BE2C (cell line): ENCODE measurements at regions not wholly inside any gene's neighbourhood (a gene's known extent, or its start where the extent isn't known, plus 50 kb on each side); places are given as distances from the start of the nearest gene placed in this dataset.

Source experiments
- DNase-seq: peaks from one replicate; pipeline ENCODE4 v3.0.0-alpha.2; 2020
- H3K27me3 ChIP-seq: fragments of 250-450 bp; sonication (Bioruptor Pico); 2 replicates; pipeline ENCODE4 v1.5.1; 2020; ENCODE audit warnings: mild to moderate bottlenecking
- H3K36me3 ChIP-seq: fragments of 250-450 bp; sonication (Bioruptor Pico); 2 replicates; pipeline ENCODE4 v1.5.1; 2020; ENCODE audit warnings: mild to moderate bottlenecking
- H3K4me1 ChIP-seq: fragments of 250-450 bp; sonication (Bioruptor Pico); 2 replicates; pipeline ENCODE4 v1.5.1; 2020
- H3K4me3 ChIP-seq: 2 replicates; pipeline ENCODE4 v1.5.1; 2011; ENCODE audit warnings: low read depth, low read length
- H3K9me3 ChIP-seq: fragments of 250-450 bp; sonication (Bioruptor Pico); 2 replicates; pipeline ENCODE4 v1.5.1; 2020
- TF ChIP-seq, protein P1 (sequence below): IDR thresholded peaks from 2 replicates; pipeline ENCODE4 v1.5.1; 2012; ENCODE audit warnings: mild to moderate bottlenecking, low read depth, low read length

DNA sequence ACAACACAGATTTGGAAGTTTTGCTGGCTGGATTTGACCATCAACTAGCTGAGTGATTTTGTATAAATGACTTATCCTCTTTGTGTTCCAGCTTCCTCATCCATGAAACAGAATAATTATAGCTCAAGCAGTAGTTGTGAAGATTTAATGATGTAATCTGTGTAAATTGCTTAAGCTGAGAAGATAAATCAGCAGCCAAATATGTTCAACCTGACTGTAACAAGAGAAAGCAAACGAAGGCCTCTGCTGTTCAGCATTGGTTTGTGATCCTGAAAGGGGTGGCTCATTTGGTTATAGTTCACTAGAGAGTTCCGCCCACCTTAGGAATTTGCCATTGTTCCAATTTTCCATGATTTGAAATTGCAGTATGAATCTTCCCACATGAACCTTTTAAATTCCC lies 75.7 kb upstream of the CCDC112 start:
- no peaks in the 10 kb centered on the region for H3K4me1 ChIP-seq
- DNase-seq: no peak
- TF ChIP-seq, protein P1, sequence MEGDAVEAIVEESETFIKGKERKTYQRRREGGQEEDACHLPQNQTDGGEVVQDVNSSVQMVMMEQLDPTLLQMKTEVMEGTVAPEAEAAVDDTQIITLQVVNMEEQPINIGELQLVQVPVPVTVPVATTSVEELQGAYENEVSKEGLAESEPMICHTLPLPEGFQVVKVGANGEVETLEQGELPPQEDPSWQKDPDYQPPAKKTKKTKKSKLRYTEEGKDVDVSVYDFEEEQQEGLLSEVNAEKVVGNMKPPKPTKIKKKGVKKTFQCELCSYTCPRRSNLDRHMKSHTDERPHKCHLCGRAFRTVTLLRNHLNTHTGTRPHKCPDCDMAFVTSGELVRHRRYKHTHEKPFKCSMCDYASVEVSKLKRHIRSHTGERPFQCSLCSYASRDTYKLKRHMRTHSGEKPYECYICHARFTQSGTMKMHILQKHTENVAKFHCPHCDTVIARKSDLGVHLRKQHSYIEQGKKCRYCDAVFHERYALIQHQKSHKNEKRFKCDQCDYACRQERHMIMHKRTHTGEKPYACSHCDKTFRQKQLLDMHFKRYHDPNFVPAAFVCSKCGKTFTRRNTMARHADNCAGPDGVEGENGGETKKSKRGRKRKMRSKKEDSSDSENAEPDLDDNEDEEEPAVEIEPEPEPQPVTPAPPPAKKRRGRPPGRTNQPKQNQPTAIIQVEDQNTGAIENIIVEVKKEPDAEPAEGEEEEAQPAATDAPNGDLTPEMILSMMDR: no peak
- no peaks in the 10 kb centered on the region for H3K27me3 ChIP-seq
- H3K36me3 ChIP-seq: no peaks in the 10 kb centered on the region
- H3K4me3 ChIP-seq: no peak overlapping the region
- no peaks in the 10 kb centered on the region for H3K9me3 ChIP-seq

DNA sequence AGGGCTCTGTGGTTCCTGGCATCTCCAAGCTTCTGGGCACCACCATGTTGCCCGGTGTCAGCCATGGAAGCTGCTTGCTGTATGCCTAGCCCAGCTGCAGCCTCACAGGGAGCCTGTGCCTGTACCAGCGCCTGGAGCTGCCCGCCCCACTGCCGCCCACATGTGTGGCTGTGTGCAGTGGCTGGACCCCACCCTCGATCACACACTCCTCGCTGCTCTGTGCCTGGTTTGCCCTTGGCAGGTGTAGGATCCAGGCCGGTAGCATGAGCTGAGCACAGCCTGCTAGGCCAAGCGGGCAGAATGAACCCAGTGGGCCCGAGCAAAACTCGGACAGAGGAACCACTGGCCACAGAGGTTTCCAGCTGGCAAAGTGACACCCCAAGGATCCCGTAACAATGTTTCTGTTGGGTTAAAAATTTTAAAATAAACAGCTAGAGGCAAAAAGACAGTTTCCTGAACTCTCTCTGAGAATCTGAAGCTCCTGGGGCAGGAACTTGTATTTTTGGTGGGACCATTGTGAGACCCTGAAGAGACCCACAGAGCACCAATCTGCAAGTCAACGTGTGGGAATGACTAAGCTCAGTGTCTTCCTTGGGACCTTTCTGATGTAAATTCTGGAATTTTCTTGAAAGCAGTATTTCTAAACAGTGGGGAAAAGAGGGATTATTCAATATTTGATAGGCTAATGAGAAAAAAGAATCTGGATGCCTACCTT lies 73.1 kb upstream of the CCDC112 start:
- H3K4me3 ChIP-seq: no peak overlapping the region

DNA sequence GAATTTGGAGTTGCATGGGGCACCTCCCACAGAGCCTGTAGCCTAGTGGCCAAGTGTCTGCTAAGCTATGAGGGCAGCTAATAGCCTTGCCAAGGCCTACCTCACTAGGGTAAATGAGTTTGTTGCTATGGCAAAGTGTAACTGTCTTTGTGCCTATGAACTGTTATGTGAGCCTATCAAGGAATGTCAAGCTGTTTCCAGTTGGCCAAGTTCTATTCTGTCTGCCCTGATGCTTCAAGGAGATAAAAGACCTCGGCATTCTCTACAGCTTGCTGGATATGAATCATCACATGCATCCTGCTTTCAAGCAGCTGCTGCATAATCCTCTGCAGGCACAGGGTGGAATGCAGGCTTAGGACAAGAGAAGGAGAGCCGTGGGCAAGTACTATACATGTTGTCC lies 69.8 kb upstream of the CCDC112 start:
- Histone ChIP-seq H3K4me3 (no peak overlapping the region), H3K27me3 (peaks cover 2% of the 10 kb centered on the region; the same call in 1 of the 2 replicates), H3K4me1 (no peaks in the 10 kb centered on the region), H3K9me3 (no peaks in the 10 kb centered on the region), H3K36me3 (no peaks in the 10 kb centered on the region)
- TF ChIP-seq, protein P1: no peak
- DNase-seq: peak; percentile 27

More for the DNA sequence above, 73.1 kb upstream of the CCDC112 start:
- TF ChIP-seq, protein P1: no peak
- Histone ChIP-seq H3K27me3 (no peaks in the 10 kb centered on the region), H3K9me3 (no peaks in the 10 kb centered on the region), H3K36me3 (no peaks in the 10 kb centered on the region), H3K4me1 (no peaks in the 10 kb centered on the region)
- no peak for DNase-seq

DNA sequence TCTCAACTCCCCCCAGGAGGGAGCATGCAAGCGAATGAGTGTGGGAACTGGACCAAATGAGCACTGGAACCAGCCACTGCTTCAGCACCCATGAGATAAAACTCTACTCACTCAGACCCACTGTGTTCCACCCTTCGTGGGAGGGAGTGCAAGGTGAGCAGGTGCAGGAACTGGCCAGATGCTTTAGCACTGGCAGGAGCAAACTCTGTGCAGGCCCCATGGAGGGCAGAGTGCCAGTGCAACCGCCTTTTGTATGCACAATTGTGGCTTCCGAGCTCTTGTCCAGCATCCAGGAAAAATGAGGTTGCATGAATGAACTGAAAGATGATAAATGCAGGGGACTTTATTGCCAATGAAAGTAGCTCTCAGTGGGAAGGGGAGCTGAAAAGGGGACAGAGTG lies 67.4 kb upstream of the CCDC112 start:
- no peaks in the 10 kb centered on the region for H3K9me3 ChIP-seq
- no peak for DNase-seq
- TF ChIP-seq, protein P1: no peak
- H3K27me3 ChIP-seq: peaks cover 2% of the 10 kb centered on the region; the same call in 1 of the 2 replicates
- no peaks in the 10 kb centered on the region for H3K4me1 ChIP-seq
- no peak overlapping the region for H3K4me3 ChIP-seq
- no peaks in the 10 kb centered on the region for H3K36me3 ChIP-seq

DNA sequence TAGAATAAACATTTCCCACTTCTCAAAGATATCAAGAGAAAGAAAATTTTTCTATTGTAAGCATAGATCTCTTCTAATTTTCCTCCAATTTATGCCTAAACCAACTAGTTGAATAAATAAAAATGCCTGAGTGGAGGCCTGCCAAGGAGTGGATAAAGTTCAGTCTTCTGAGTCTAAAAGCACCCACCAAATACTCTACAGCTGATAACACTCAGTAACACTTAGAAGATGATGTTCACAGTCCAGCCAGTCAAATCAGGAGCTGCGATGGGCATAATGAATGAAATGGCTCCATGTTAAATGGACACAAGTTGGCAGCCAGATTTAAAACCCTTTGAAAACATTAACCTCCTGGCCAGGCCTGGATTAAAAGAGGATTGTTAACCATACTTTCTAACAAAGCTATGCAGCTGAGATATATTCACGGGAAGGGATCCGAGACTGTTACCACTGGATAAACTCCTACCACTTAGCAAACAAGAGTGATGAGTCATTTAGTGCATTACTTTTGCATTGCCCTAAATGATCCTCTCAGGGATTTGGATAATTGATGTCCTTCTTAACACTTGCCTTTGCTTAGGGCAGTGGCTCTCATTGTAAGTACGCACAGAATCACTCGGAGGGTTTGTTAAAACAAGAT lies 63.7 kb upstream of the CCDC112 start:
- H3K36me3 ChIP-seq: no peaks in the 10 kb centered on the region
- peaks cover 2% of the 10 kb centered on the region; the same call in 1 of the 2 replicates for H3K27me3 ChIP-seq
- TF ChIP-seq, protein P1: no peak
- H3K4me1 ChIP-seq: no peaks in the 10 kb centered on the region
- no peak for DNase-seq
- H3K4me3 ChIP-seq: no peak overlapping the region
- H3K9me3 ChIP-seq: no peaks in the 10 kb centered on the region

DNA sequence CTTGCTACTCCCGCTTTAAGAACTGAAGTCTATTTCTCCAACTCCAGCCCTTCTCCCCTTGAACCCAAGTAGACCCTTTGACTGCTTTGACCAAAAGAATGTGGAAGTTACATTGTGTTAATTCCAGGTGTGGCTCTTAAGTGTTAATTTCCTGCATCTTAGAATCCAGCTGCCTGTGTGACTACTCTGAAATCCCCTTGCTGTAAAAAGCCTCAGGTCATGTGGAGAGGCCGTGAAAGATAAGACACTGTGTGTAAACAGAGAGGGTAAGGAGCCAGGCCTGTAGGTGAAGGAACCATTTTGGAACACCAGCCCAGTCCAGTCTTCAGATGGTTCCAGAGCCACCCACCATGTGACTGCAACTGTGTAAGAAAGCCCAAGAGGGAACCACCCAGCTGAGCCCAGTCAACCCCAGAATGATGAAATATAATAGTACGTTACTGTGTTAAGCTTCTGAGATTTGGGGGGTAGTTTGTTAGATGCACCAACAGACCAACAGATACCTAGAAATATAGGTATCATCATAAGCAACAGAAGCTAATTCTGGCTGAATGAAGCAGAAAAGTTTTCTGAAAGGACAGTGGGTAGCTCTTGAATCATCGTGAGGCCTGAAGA lies 59.4 kb upstream of the CCDC112 start:
- TF ChIP-seq, protein P1: no peak
- H3K4me3 ChIP-seq: no peak overlapping the region
- H3K4me1 ChIP-seq: no peaks in the 10 kb centered on the region
- H3K9me3 ChIP-seq: no peaks in the 10 kb centered on the region
- no peak for DNase-seq
- H3K36me3 ChIP-seq: no peaks in the 10 kb centered on the region
- no peaks in the 10 kb centered on the region; the same call in 1 of the 2 replicates for H3K27me3 ChIP-seq
